Endodermal cell (in vitro differentiated cells): ENCODE measurements at regions not wholly inside any gene's neighbourhood (a gene's known extent, or its start where the extent isn't known, plus 50 kb on each side); places are given as distances from the start of the nearest gene placed in this dataset.

ENCODE experiments used
- DNase-seq: peaks from one replicate; pipeline ENCODE4 v3.0.0-alpha.2; 2017
- H3K27ac ChIP-seq: 2 replicates; pipeline ENCODE4 v1.5.1; 2013; ENCODE audit warnings: mild to moderate bottlenecking, low read depth, low read length, moderate library complexity
- H3K27me3 ChIP-seq: 2 replicates; pipeline ENCODE4 v1.6.1; 2013; ENCODE audit warnings: mild to moderate bottlenecking, low read length, moderate library complexity; ENCODE audit not compliant: insufficient read depth, control insufficient read depth, poor library complexity, severe bottlenecking
- H3K36me3 ChIP-seq: 2 replicates; pipeline ENCODE4 v1.7.0; 2013; ENCODE audit warnings: mild to moderate bottlenecking, low read length, moderate library complexity; ENCODE audit not compliant: control insufficient read depth, insufficient read depth
- H3K4me1 ChIP-seq: one replicate; pipeline ENCODE4 v1.7.0; 2013; ENCODE audit warnings: low read length; ENCODE audit not compliant: control insufficient read depth, insufficient read depth
- H3K4me3 ChIP-seq: 2 replicates; pipeline ENCODE4 v1.5.1; 2013; ENCODE audit warnings: mild to moderate bottlenecking, low read length, moderate library complexity
- H3K9ac ChIP-seq: 2 replicates; pipeline ENCODE4 v1.6.1; 2013; ENCODE audit warnings: mild to moderate bottlenecking, low read length, moderate library complexity; ENCODE audit not compliant: poor library complexity, severe bottlenecking; ENCODE audit errors: extremely low read depth
- H3K9me3 ChIP-seq: 2 replicates; pipeline ENCODE4 v1.6.1; 2013; ENCODE audit warnings: mild to moderate bottlenecking, low read length, moderate library complexity; ENCODE audit not compliant: control insufficient read depth
- H3K27ac Mint-ChIP-seq: 2 replicates; pipeline ENCODE4 v1.8.0; 2020; ENCODE audit warnings: mixed read lengths
- H3K27me3 Mint-ChIP-seq: 2 replicates; pipeline ENCODE4 v1.8.0; 2021; ENCODE audit warnings: mild to moderate bottlenecking, mixed read lengths; ENCODE audit not compliant: insufficient read depth
- H3K36me3 Mint-ChIP-seq: 2 replicates; pipeline ENCODE4 v1.8.0; 2020; ENCODE audit warnings: low read depth, mixed read lengths
- H3K4me1 Mint-ChIP-seq: 2 replicates; pipeline ENCODE4 v1.8.0; 2020; ENCODE audit warnings: mixed read lengths
- H3K4me3 Mint-ChIP-seq: 2 replicates; pipeline ENCODE4 v1.8.0; 2020; ENCODE audit warnings: mild to moderate bottlenecking, moderate library complexity, mixed read lengths
- H3K9me3 Mint-ChIP-seq: 2 replicates; pipeline ENCODE4 v1.8.0; 2020; ENCODE audit warnings: mild to moderate bottlenecking, mixed read lengths
- WGBS, 2 experiments: methylation state at CpG; one replicate each; pipeline versions ENCODE4 v1.1.5 to v1.1.7; 2013; ENCODE audit warnings: missing lambda C conversion rate in 2 of 2, mixed read lengths in 1 of 2; ENCODE audit not compliant: insufficient coverage in 1 of 2, insufficient read length in 1 of 2; 5-methylcytosine and 5-hydroxymethylcytosine counted together
- TF ChIP-seq, protein P1 (sequence below): fragments of 200-600 bp; sonication (generic); conservative IDR thresholded peaks from 2 replicates; pipeline ENCODE4 v1.5.0; 2021; ENCODE audit warnings: antibody characterized with exemption, mild to moderate bottlenecking

GRCh38 chr1:186578325-186579016 is 101.8 kb downstream of the PTGS2 start:
- DNase-seq: no peak
- H3K4me3 Mint-ChIP-seq: no peak overlapping the region
- Histone ChIP-seq H3K9ac (no peak overlapping the region), H3K27ac (no peak overlapping the region), H3K9me3 (peaks cover 5% of the 10 kb centered on the region), H3K36me3 (no peaks in the 10 kb centered on the region), H3K4me1 (no peaks in the 10 kb centered on the region), H3K27me3 (no peaks in the 10 kb centered on the region), H3K4me3 (no peak overlapping the region)
- peaks cover 3% of the 10 kb centered on the region for H3K36me3 Mint-ChIP-seq
- H3K27ac Mint-ChIP-seq: no peak overlapping the region
- 70 to 92% methylated on average over 2 to 5 of the region's 5 CpGs for WGBS, 2 experiments
- peaks cover 7% of the 10 kb centered on the region for H3K9me3 Mint-ChIP-seq
- no peaks in the 10 kb centered on the region for H3K4me1 Mint-ChIP-seq
- TF ChIP-seq, protein P1, sequence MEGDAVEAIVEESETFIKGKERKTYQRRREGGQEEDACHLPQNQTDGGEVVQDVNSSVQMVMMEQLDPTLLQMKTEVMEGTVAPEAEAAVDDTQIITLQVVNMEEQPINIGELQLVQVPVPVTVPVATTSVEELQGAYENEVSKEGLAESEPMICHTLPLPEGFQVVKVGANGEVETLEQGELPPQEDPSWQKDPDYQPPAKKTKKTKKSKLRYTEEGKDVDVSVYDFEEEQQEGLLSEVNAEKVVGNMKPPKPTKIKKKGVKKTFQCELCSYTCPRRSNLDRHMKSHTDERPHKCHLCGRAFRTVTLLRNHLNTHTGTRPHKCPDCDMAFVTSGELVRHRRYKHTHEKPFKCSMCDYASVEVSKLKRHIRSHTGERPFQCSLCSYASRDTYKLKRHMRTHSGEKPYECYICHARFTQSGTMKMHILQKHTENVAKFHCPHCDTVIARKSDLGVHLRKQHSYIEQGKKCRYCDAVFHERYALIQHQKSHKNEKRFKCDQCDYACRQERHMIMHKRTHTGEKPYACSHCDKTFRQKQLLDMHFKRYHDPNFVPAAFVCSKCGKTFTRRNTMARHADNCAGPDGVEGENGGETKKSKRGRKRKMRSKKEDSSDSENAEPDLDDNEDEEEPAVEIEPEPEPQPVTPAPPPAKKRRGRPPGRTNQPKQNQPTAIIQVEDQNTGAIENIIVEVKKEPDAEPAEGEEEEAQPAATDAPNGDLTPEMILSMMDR: no peak
- H3K27me3 Mint-ChIP-seq: no peaks in the 10 kb centered on the region

GRCh38 chr1:186577633-186578032 is 102.6 kb downstream of the PTGS2 start:
- Mint-ChIP-seq H3K27me3 (no peaks in the 10 kb centered on the region), H3K4me1 (no peaks in the 10 kb centered on the region)

DNA sequence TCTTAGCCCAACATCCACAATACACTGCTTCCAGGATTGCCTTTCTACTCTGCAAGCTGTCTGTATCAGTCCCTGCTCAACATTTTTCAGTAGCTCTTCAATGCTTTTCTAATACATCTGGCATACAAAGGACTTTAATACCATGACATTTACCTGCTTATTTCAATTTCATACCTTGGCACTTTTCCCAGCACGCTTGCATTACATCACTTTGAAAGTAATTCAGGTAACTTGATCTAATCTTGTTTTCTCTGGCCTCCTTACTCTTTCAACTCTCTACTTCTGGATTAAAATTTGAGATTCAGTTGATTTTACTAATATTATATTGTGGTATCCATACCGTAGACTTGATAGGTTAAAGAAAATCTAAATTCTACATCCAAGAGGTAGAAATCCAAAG is 103.0 kb downstream of the PTGS2 start:
- Mint-ChIP-seq H3K36me3 (no peaks in the 10 kb centered on the region), H3K4me3 (no peak overlapping the region), H3K9me3 (no peaks in the 10 kb centered on the region), H3K27ac (no peak overlapping the region), H3K27me3 (no peaks in the 10 kb centered on the region), H3K4me1 (no peaks in the 10 kb centered on the region)
- no peak for DNase-seq
- Histone ChIP-seq H3K4me3 (no peak overlapping the region), H3K36me3 (no peaks in the 10 kb centered on the region), H3K4me1 (no peaks in the 10 kb centered on the region), H3K9ac (no peak overlapping the region), H3K27ac (no peak overlapping the region), H3K9me3 (no peaks in the 10 kb centered on the region), H3K27me3 (no peaks in the 10 kb centered on the region)
- TF ChIP-seq, protein P1: no peak
- WGBS, 2 experiments: 81 to 100% methylated on average over 1 to 2 of the region's 2 CpGs

More at GRCh38 chr1:186577633-186578032, 102.6 kb downstream of the PTGS2 start:
- no peak overlapping the region for H3K9ac ChIP-seq
- no peaks in the 10 kb centered on the region for H3K36me3 ChIP-seq
- 92 to 98% methylated on average over 2 to 3 of the region's 3 CpGs for WGBS, 2 experiments
- H3K4me3 ChIP-seq: no peak overlapping the region
- no peak for DNase-seq
- no peak overlapping the region for H3K27ac ChIP-seq
- H3K27me3 ChIP-seq: no peaks in the 10 kb centered on the region
- TF ChIP-seq, protein P1: no peak
- Mint-ChIP-seq H3K27ac (no peak overlapping the region), H3K4me3 (no peak overlapping the region), H3K36me3 (no peaks in the 10 kb centered on the region), H3K9me3 (peaks cover 2% of the 10 kb centered on the region)
- H3K9me3 ChIP-seq: no peaks in the 10 kb centered on the region
- H3K4me1 ChIP-seq: no peaks in the 10 kb centered on the region
